Thymus (tissue), 11 donors: ENCODE measurements at regions not wholly inside any gene's neighbourhood (a gene's known extent, or its start where the extent isn't known, plus 50 kb on each side); places are given as distances from the start of the nearest gene placed in this dataset.
"Not testable (repeated sequence)": the region's sequence is repeated elsewhere in the genome, so short reads cannot be mapped to it uniquely, and the experiment has no call there.

ENCODE experiments used
- DNase-seq, 9 donors: peaks; one replicate each; pipeline ENCODE4 v3.0.0-alpha.2; 2013; ENCODE audit warnings: low spot score in 9 of 9, low read depth in 6 of 9, missing footprints in 1 of 9
- H3K27ac ChIP-seq, 2 donors: one replicate each; pipeline ENCODE4 v1.5.1; 2013; ENCODE audit warnings: control low read depth in 1 of 2, low read depth in 1 of 2, low read length in 1 of 2, mild to moderate bottlenecking in 1 of 2, moderate library complexity in 1 of 2
- H3K27me3 ChIP-seq, 2 donors: one replicate each; pipeline ENCODE4 v1.5.1; 2013; ENCODE audit warnings: low read length in 1 of 2; ENCODE audit not compliant: control insufficient read depth in 2 of 2, insufficient read depth in 1 of 2
- H3K36me3 ChIP-seq, 2 donors: one replicate each; pipeline ENCODE4 v1.5.1; 2013; ENCODE audit warnings: low read length in 1 of 2, mild to moderate bottlenecking in 1 of 2, moderate library complexity in 1 of 2; ENCODE audit not compliant: control insufficient read depth in 2 of 2, insufficient read depth in 2 of 2
- H3K4me1 ChIP-seq, 2 donors: one replicate each; pipeline ENCODE4 v1.5.1; 2013; ENCODE audit warnings: low read length in 2 of 2; ENCODE audit not compliant: control insufficient read depth in 2 of 2, insufficient read depth in 2 of 2
- H3K4me3 ChIP-seq, 2 donors: one replicate each; pipeline ENCODE4 v1.5.1; 2013; ENCODE audit warnings: low read length in 2 of 2, control low read depth in 1 of 2, mild to moderate bottlenecking in 1 of 2
- H3K9me3 ChIP-seq, 2 donors: one replicate each; pipeline ENCODE4 v1.5.1; 2013; ENCODE audit warnings: low read length in 1 of 2, mild to moderate bottlenecking in 1 of 2; ENCODE audit not compliant: control insufficient read depth in 2 of 2, insufficient read depth in 1 of 2
- WGBS: extraction: QIAGEN DNeasy Blood & Tissue Kit; methylation state at CpG from one replicate; pipeline ENCODE4 v1.1.7; 2013; 5-methylcytosine and 5-hydroxymethylcytosine counted together
- donor health status: healthy.

GRCh38 chr11:110347660-110348059 is 51.2 kb upstream of the RDX start:
- Histone ChIP-seq H3K4me3 (no peak overlapping the region), H3K27ac (no peak overlapping the region), H3K4me1 (peaks cover 0 to 5% of the 10 kb centered on the region in 2 donors), H3K9me3 (no peaks in the 10 kb centered on the region), H3K27me3 (no peaks in the 10 kb centered on the region), H3K36me3 (no peaks in the 10 kb centered on the region)
- no peak for DNase-seq
- WGBS: 97% methylated on average over 4 of the region's 4 CpGs

- H3K4me3 ChIP-seq: no peak overlapping the region
- no peaks in the 10 kb centered on the region for H3K36me3 ChIP-seq
- no peaks in the 10 kb centered on the region for H3K9me3 ChIP-seq
- peak overlapping the region; percentile 52 to 65 for H3K27ac ChIP-seq
- H3K27me3 ChIP-seq: no peaks in the 10 kb centered on the region
- WGBS: 87% methylated on average over 7 of the region's 7 CpGs
- peaks cover 0 to 5% of the 10 kb centered on the region in 2 donors for H3K4me1 ChIP-seq
- peak in 1 of 9 donors; percentile 41 for DNase-seq
Measured at GRCh38 chr11:110349138-110349996, 53.0 kb upstream of the RDX start.

- not testable (repeated sequence) for H3K9me3 ChIP-seq, DNase-seq, H3K4me1 ChIP-seq, H3K4me3 ChIP-seq, H3K27me3 ChIP-seq, H3K36me3 ChIP-seq
- H3K27ac ChIP-seq: peak overlapping the region in 1 of 2 donors; percentile 65
- WGBS: 98% methylated on average over 5 of the region's 5 CpGs
Measured at GRCh38 chr11:110349997-110350383, 53.6 kb upstream of the RDX start.

GRCh38 chr11:110355011-110355744 is 58.8 kb upstream of the RDX start:
- no peaks in the 10 kb centered on the region for H3K9me3 ChIP-seq
- H3K4me3 ChIP-seq: no peak overlapping the region
- no peaks in the 10 kb centered on the region for H3K36me3 ChIP-seq
- no peaks in the 10 kb centered on the region for H3K27me3 ChIP-seq
- no peak overlapping the region for H3K27ac ChIP-seq
- DNase-seq: no peak
- 89% methylated on average over 7 of the region's 7 CpGs for WGBS
- H3K4me1 ChIP-seq: no peaks in the 10 kb centered on the region

GRCh38 chr11:110356762-110357671 is 60.6 kb upstream of the RDX start:
- Histone ChIP-seq H3K27ac (no peak overlapping the region), H3K27me3 (no peaks in the 10 kb centered on the region)

GRCh38 chr11:110358336-110358735 is 61.9 kb upstream of the RDX start:
- H3K27me3 ChIP-seq: no peaks in the 10 kb centered on the region
- over 99% methylated on average over 3 of the region's 3 CpGs for WGBS
- no peaks in the 10 kb centered on the region for H3K36me3 ChIP-seq
- no peak overlapping the region for H3K4me3 ChIP-seq
- H3K9me3 ChIP-seq: no peaks in the 10 kb centered on the region
- H3K27ac ChIP-seq: no peak overlapping the region
- no peak for DNase-seq
- peaks cover 0 to 2% of the 10 kb centered on the region in 2 donors for H3K4me1 ChIP-seq

More at GRCh38 chr11:110356762-110357671, 60.6 kb upstream of the RDX start:
- no peaks in the 10 kb centered on the region for H3K9me3 ChIP-seq
- 96% methylated on average over 5 of the region's 5 CpGs for WGBS
- no peaks in the 10 kb centered on the region for H3K4me1 ChIP-seq
- no peak overlapping the region for H3K4me3 ChIP-seq
- no peaks in the 10 kb centered on the region for H3K36me3 ChIP-seq
- DNase-seq: no peak

GRCh38 chr11:110360781-110361408 is 64.5 kb upstream of the RDX start:
- 97% methylated on average over 3 of the region's 3 CpGs for WGBS

GRCh38 chr11:110362971-110363509 is 66.6 kb upstream of the RDX start:
- Histone ChIP-seq H3K4me3 (no peak overlapping the region), H3K27me3 (no peaks in the 10 kb centered on the region), H3K27ac (no peak overlapping the region), H3K36me3 (no peaks in the 10 kb centered on the region), H3K4me1 (peaks cover 0 to 2% of the 10 kb centered on the region in 2 donors), H3K9me3 (no peaks in the 10 kb centered on the region)
- WGBS: 59% methylated on average over 6 of the region's 6 CpGs
- DNase-seq: no peak

More at GRCh38 chr11:110360781-110361408, 64.5 kb upstream of the RDX start:
- H3K9me3 ChIP-seq, H3K36me3 ChIP-seq, H3K27ac ChIP-seq, H3K4me1 ChIP-seq, H3K27me3 ChIP-seq, H3K4me3 ChIP-seq, DNase-seq: not testable (repeated sequence)
